ENCODE measurements at regions not wholly inside any gene's neighbourhood (a gene's known extent, or its start where the extent isn't known, plus 50 kb on each side); places are given as distances from the start of the nearest gene placed in this dataset.

- Histone ChIP-seq H3K4me3 (ENCODE audit: low read depth, low read length, poor library complexity, severe bottlenecking) (no peak overlapping the region), H3K27me3 (replicated peaks; ENCODE audit: insufficient read depth, low read depth, low read length, poor library complexity) (no peaks in the 10 kb centered on the region), H3K36me3 (ENCODE audit: insufficient read depth, low read length, poor library complexity, severe bottlenecking) (no peaks in the 10 kb centered on the region), H3K4me1 (ENCODE audit: insufficient read depth, low read length, poor library complexity, severe bottlenecking) (peaks cover 2% of the 10 kb centered on the region), H3K9me3 (ENCODE audit: low read depth, low read length, poor library complexity, severe bottlenecking) (no peaks in the 10 kb centered on the region), H3K27ac (ENCODE audit: low read depth, low read length, poor library complexity, severe bottlenecking) (no peak overlapping the region)
- no TSS peak for BruUV-seq (replicated peaks)
- POLR2A ChIA-PET (ENCODE audit: low non-redundant PET) = no interaction called here
- TF ChIP-seq CTCF (conservative IDR thresholded peaks at IDR 0.05; ENCODE audit: low read depth, low read length) (no peak), EZH2 (IDR thresholded peaks at IDR 0.05; ENCODE audit: borderline replicate concordance, low read depth, low read length, poor library complexity, severe bottlenecking) (no peak)
- no peak for DNase-seq (ENCODE audit: low spot score)
- CTCF ChIA-PET = no interaction called here
- intact Hi-C loops (cut with micrococcal nuclease; ENCODE audit: unreplicated experiment) = no loop called here
Measured at GRCh38 chr2:34030273-34030672, 431.2 kb upstream of the FAM98A start.

- ChIA-PET POLR2A (ENCODE audit: low non-redundant PET) (no interaction called here), CTCF (no interaction called here)
- intact Hi-C loops (cut with micrococcal nuclease; ENCODE audit: unreplicated experiment) = no loop called here
- Histone ChIP-seq H3K27ac (ENCODE audit: low read depth, low read length, poor library complexity, severe bottlenecking) (no peak overlapping the region), H3K27me3 (replicated peaks; ENCODE audit: insufficient read depth, low read depth, low read length, poor library complexity) (no peaks in the 10 kb centered on the region), H3K4me1 (ENCODE audit: insufficient read depth, low read length, poor library complexity, severe bottlenecking) (peaks cover 4% of the 10 kb centered on the region), H3K9me3 (ENCODE audit: low read depth, low read length, poor library complexity, severe bottlenecking) (no peaks in the 10 kb centered on the region), H3K4me3 (ENCODE audit: low read depth, low read length, poor library complexity, severe bottlenecking) (no peak overlapping the region), H3K36me3 (ENCODE audit: insufficient read depth, low read length, poor library complexity, severe bottlenecking) (no peaks in the 10 kb centered on the region)
- BruUV-seq (replicated peaks) = no TSS peak
- TF ChIP-seq CTCF (conservative IDR thresholded peaks at IDR 0.05; ENCODE audit: low read depth, low read length) (no peak), EZH2 (IDR thresholded peaks at IDR 0.05; ENCODE audit: borderline replicate concordance, low read depth, low read length, poor library complexity, severe bottlenecking) (no peak)
- no peak for DNase-seq (ENCODE audit: low spot score)
Measured at GRCh38 chr2:34029073-34029472, 430.0 kb upstream of the FAM98A start.

GRCh38 chr2:34025196-34025595, 426.1 kb upstream of the FAM98A start:
- no TSS peak for BruUV-seq (replicated peaks)
- ChIA-PET POLR2A (ENCODE audit: low non-redundant PET) (no interaction called here), CTCF (no interaction called here)
- Histone ChIP-seq H3K4me3 (ENCODE audit: low read depth, low read length, poor library complexity, severe bottlenecking) (no peak overlapping the region), H3K27me3 (replicated peaks; ENCODE audit: insufficient read depth, low read depth, low read length, poor library complexity) (no peaks in the 10 kb centered on the region), H3K9me3 (ENCODE audit: low read depth, low read length, poor library complexity, severe bottlenecking) (no peaks in the 10 kb centered on the region), H3K36me3 (ENCODE audit: insufficient read depth, low read length, poor library complexity, severe bottlenecking) (no peaks in the 10 kb centered on the region), H3K4me1 (ENCODE audit: insufficient read depth, low read length, poor library complexity, severe bottlenecking) (peaks cover 4% of the 10 kb centered on the region), H3K27ac (ENCODE audit: low read depth, low read length, poor library complexity, severe bottlenecking) (no peak overlapping the region)
- intact Hi-C loops (cut with micrococcal nuclease; ENCODE audit: unreplicated experiment) = no loop called here
- TF ChIP-seq EZH2 (IDR thresholded peaks at IDR 0.05; ENCODE audit: borderline replicate concordance, low read depth, low read length, poor library complexity, severe bottlenecking) (no peak), CTCF (conservative IDR thresholded peaks at IDR 0.05; ENCODE audit: low read depth, low read length) (no peak)
- DNase-seq (ENCODE audit: low spot score) = no peak
